ENCODE measurements at regions not wholly inside any gene's neighbourhood (a gene's known extent, or its start where the extent isn't known, plus 50 kb on each side); places are given as distances from the start of the nearest gene placed in this dataset.

GRCh38 chr1:87763483-87763882 is 434.8 kb downstream of the LMO4 start:
- peaks cover 1% of the 10 kb centered on the region for H3K4me1 Mint-ChIP-seq (ENCODE audit: low read depth)
- no peaks in the 10 kb centered on the region for H3K36me3 Mint-ChIP-seq (ENCODE audit: low read depth)
- H3K4me3 Mint-ChIP-seq: no peak overlapping the region
- no peak for DNase-seq
- peaks cover 4% of the 10 kb centered on the region for H3K27me3 Mint-ChIP-seq
- H3K27ac Mint-ChIP-seq: no peak overlapping the region
- H3K9me3 Mint-ChIP-seq: no peaks in the 10 kb centered on the region

- Mint-ChIP-seq H3K4me1 (ENCODE audit: low read depth) (no peaks in the 10 kb centered on the region), H3K27me3 (peaks cover 4% of the 10 kb centered on the region), H3K4me3 (no peak overlapping the region), H3K9me3 (no peaks in the 10 kb centered on the region), H3K36me3 (ENCODE audit: low read depth) (no peaks in the 10 kb centered on the region), H3K27ac (no peak overlapping the region)
- no peak for DNase-seq
Measured at GRCh38 chr1:87765057-87765680, 436.5 kb downstream of the LMO4 start.

- Mint-ChIP-seq H3K36me3 (ENCODE audit: low read depth) (no peaks in the 10 kb centered on the region), H3K4me3 (no peak overlapping the region), H3K9me3 (no peaks in the 10 kb centered on the region), H3K27ac (no peak overlapping the region), H3K4me1 (ENCODE audit: low read depth) (no peaks in the 10 kb centered on the region), H3K27me3 (peaks cover 4% of the 10 kb centered on the region)
- no peak for DNase-seq
Measured at GRCh38 chr1:87765681-87766070, 437.0 kb downstream of the LMO4 start.

- Mint-ChIP-seq H3K36me3 (ENCODE audit: low read depth) (no peaks in the 10 kb centered on the region), H3K27me3 (peaks cover 4% of the 10 kb centered on the region), H3K4me1 (ENCODE audit: low read depth) (no peaks in the 10 kb centered on the region), H3K4me3 (no peak overlapping the region), H3K27ac (no peak overlapping the region), H3K9me3 (no peaks in the 10 kb centered on the region)
- DNase-seq: no peak
Measured at GRCh38 chr1:87766737-87767136, 438.1 kb downstream of the LMO4 start.

GRCh38 chr1:87778896-87779295 is 450.2 kb downstream of the LMO4 start:
- Mint-ChIP-seq H3K4me3 (no peak overlapping the region), H3K27me3 (peaks cover 9% of the 10 kb centered on the region), H3K36me3 (ENCODE audit: low read depth) (no peaks in the 10 kb centered on the region), H3K4me1 (ENCODE audit: low read depth) (no peaks in the 10 kb centered on the region), H3K9me3 (no peaks in the 10 kb centered on the region), H3K27ac (no peak overlapping the region)
- DNase-seq: no peak

GRCh38 chr1:87781554-87781953 is 452.9 kb downstream of the LMO4 start:
- no peaks in the 10 kb centered on the region for H3K4me1 Mint-ChIP-seq (ENCODE audit: low read depth)

GRCh38 chr1:87783315-87783714 is 454.6 kb downstream of the LMO4 start:
- Mint-ChIP-seq H3K27me3 (peaks cover 7% of the 10 kb centered on the region), H3K27ac (no peak overlapping the region), H3K4me3 (no peak overlapping the region), H3K9me3 (no peaks in the 10 kb centered on the region), H3K36me3 (ENCODE audit: low read depth) (no peaks in the 10 kb centered on the region), H3K4me1 (ENCODE audit: low read depth) (no peaks in the 10 kb centered on the region)
- no peak for DNase-seq

More at GRCh38 chr1:87781554-87781953, 452.9 kb downstream of the LMO4 start:
- Mint-ChIP-seq H3K9me3 (no peaks in the 10 kb centered on the region), H3K36me3 (ENCODE audit: low read depth) (no peaks in the 10 kb centered on the region), H3K4me3 (no peak overlapping the region), H3K27me3 (peaks cover 6% of the 10 kb centered on the region), H3K27ac (no peak overlapping the region)
- no peak for DNase-seq

GRCh38 chr1:87785386-87785785 is 456.7 kb downstream of the LMO4 start:
- Mint-ChIP-seq H3K9me3 (no peaks in the 10 kb centered on the region), H3K4me1 (ENCODE audit: low read depth) (no peaks in the 10 kb centered on the region), H3K36me3 (ENCODE audit: low read depth) (no peaks in the 10 kb centered on the region), H3K27ac (no peak overlapping the region), H3K4me3 (no peak overlapping the region), H3K27me3 (peaks cover 4% of the 10 kb centered on the region)
- DNase-seq: no peak

- H3K4me1 Mint-ChIP-seq (ENCODE audit: low read depth): no peaks in the 10 kb centered on the region
- H3K27me3 Mint-ChIP-seq: peaks cover 4% of the 10 kb centered on the region
- no peaks in the 10 kb centered on the region for H3K36me3 Mint-ChIP-seq (ENCODE audit: low read depth)
- no peak overlapping the region for H3K4me3 Mint-ChIP-seq
- H3K9me3 Mint-ChIP-seq: no peaks in the 10 kb centered on the region
- no peak for DNase-seq
- H3K27ac Mint-ChIP-seq: no peak overlapping the region
Measured at GRCh38 chr1:87786229-87786628, 457.5 kb downstream of the LMO4 start.

GRCh38 chr1:87786861-87787545 is 458.3 kb downstream of the LMO4 start:
- H3K4me3 Mint-ChIP-seq: no peak overlapping the region
- DNase-seq: no peak
- peaks cover 4% of the 10 kb centered on the region for H3K27me3 Mint-ChIP-seq
- no peaks in the 10 kb centered on the region for H3K36me3 Mint-ChIP-seq (ENCODE audit: low read depth)
- H3K9me3 Mint-ChIP-seq: no peaks in the 10 kb centered on the region
- H3K27ac Mint-ChIP-seq: no peak overlapping the region
- H3K4me1 Mint-ChIP-seq (ENCODE audit: low read depth): no peaks in the 10 kb centered on the region

GRCh38 chr1:87787551-87787950 is 458.9 kb downstream of the LMO4 start:
- no peaks in the 10 kb centered on the region for H3K9me3 Mint-ChIP-seq
- no peaks in the 10 kb centered on the region for H3K36me3 Mint-ChIP-seq (ENCODE audit: low read depth)
- no peak overlapping the region for H3K27ac Mint-ChIP-seq
- peaks cover 4% of the 10 kb centered on the region for H3K27me3 Mint-ChIP-seq
- DNase-seq: no peak
- no peak overlapping the region for H3K4me3 Mint-ChIP-seq
- H3K4me1 Mint-ChIP-seq (ENCODE audit: low read depth): no peaks in the 10 kb centered on the region

GRCh38 chr1:87790756-87791155 is 462.1 kb downstream of the LMO4 start:
- H3K9me3 Mint-ChIP-seq: no peaks in the 10 kb centered on the region
- H3K27me3 Mint-ChIP-seq: peaks cover 4% of the 10 kb centered on the region
- H3K4me1 Mint-ChIP-seq (ENCODE audit: low read depth): no peaks in the 10 kb centered on the region
- no peaks in the 10 kb centered on the region for H3K36me3 Mint-ChIP-seq (ENCODE audit: low read depth)
- DNase-seq: no peak
- H3K27ac Mint-ChIP-seq: no peak overlapping the region
- H3K4me3 Mint-ChIP-seq: no peak overlapping the region

GRCh38 chr1:87791931-87792740 is 463.5 kb downstream of the LMO4 start:
- no peaks in the 10 kb centered on the region for H3K36me3 Mint-ChIP-seq (ENCODE audit: low read depth)
- H3K27me3 Mint-ChIP-seq: peaks cover 4% of the 10 kb centered on the region
- no peak overlapping the region for H3K4me3 Mint-ChIP-seq
- H3K9me3 Mint-ChIP-seq: no peaks in the 10 kb centered on the region
- H3K27ac Mint-ChIP-seq: no peak overlapping the region
- DNase-seq: no peak
- H3K4me1 Mint-ChIP-seq (ENCODE audit: low read depth): no peaks in the 10 kb centered on the region

- Mint-ChIP-seq H3K4me1 (ENCODE audit: low read depth) (no peaks in the 10 kb centered on the region), H3K4me3 (no peak overlapping the region), H3K36me3 (ENCODE audit: low read depth) (no peaks in the 10 kb centered on the region), H3K27me3 (no peaks in the 10 kb centered on the region), H3K27ac (no peak overlapping the region), H3K9me3 (no peaks in the 10 kb centered on the region)
- DNase-seq: no peak
Measured at GRCh38 chr1:87794788-87795614, 466.3 kb downstream of the LMO4 start.
